KMS-11 (cell line): ENCODE measurements at regions not wholly inside any gene's neighbourhood (a gene's known extent, or its start where the extent isn't known, plus 50 kb on each side); places are given as distances from the start of the nearest gene placed in this dataset.

ENCODE experiments used
- H2AFZ ChIP-seq: fragments of 200-600 bp; sonication (generic); 2 replicates; pipeline ENCODE4 v1.6.1; 2016; ENCODE audit warnings: antibody characterized with exemption, mixed run types, low read depth
- H3K27ac ChIP-seq: fragments of 200-600 bp; sonication (generic); 2 replicates; pipeline ENCODE4 v1.6.1; 2016; ENCODE audit warnings: mild to moderate bottlenecking, mixed run types
- H3K27me3 ChIP-seq: fragments of 200-600 bp; sonication (generic); 2 replicates; pipeline ENCODE4 v1.6.1; 2017; ENCODE audit warnings: mild to moderate bottlenecking, low read depth, mixed run types, moderate library complexity; ENCODE audit not compliant: insufficient read depth
- H3K36me3 ChIP-seq: fragments of 200-600 bp; sonication (generic); 2 replicates; pipeline ENCODE4 v1.6.1; 2017; ENCODE audit warnings: mild to moderate bottlenecking, mixed run types; ENCODE audit not compliant: insufficient read depth
- H3K4me1 ChIP-seq: fragments of 200-600 bp; sonication (generic); 2 replicates; pipeline ENCODE4 v1.6.1; 2016; ENCODE audit warnings: mild to moderate bottlenecking, low read depth, mixed run types; ENCODE audit not compliant: poor library complexity, severe bottlenecking
- H3K4me2 ChIP-seq: fragments of 200-600 bp; sonication (generic); 2 replicates; pipeline ENCODE4 v1.7.0; 2016; ENCODE audit warnings: mild to moderate bottlenecking, mixed run types
- H3K4me3 ChIP-seq: fragments of 200-600 bp; sonication (generic); IDR thresholded peaks from 2 replicates; pipeline ENCODE4 v1.6.1; 2017; ENCODE audit warnings: low read depth, low read length, mixed read lengths; ENCODE audit not compliant: insufficient read depth
- H3K79me2 ChIP-seq: fragments of 200-600 bp; sonication (generic); 2 replicates; pipeline ENCODE4 v1.6.1; 2016; ENCODE audit warnings: low read depth, mixed run types; ENCODE audit not compliant: insufficient read depth
- H3K9ac ChIP-seq: fragments of 200-600 bp; sonication (generic); 2 replicates; pipeline ENCODE4 v1.6.1; 2016; ENCODE audit warnings: mild to moderate bottlenecking, mixed run types
- H4K20me1 ChIP-seq: fragments of 200-600 bp; sonication (generic); 2 replicates; pipeline ENCODE4 v1.6.1; 2016; ENCODE audit warnings: mild to moderate bottlenecking, mixed run types; ENCODE audit not compliant: insufficient read depth
- CTCF ChIP-seq: fragments of 200-600 bp; sonication (generic); conservative IDR thresholded peaks from 2 replicates; pipeline ENCODE4 v1.6.1; 2017; ENCODE audit warnings: low read depth, mild to moderate bottlenecking, antibody characterized with exemption, low read length, moderate library complexity, mixed read lengths

- Histone ChIP-seq H4K20me1 (no peaks in the 10 kb centered on the region), H2AFZ (no peak overlapping the region), H3K9ac (no peak overlapping the region), H3K4me3 (no peak overlapping the region), H3K4me2 (no peak overlapping the region), H3K36me3 (no peaks in the 10 kb centered on the region), H3K27me3 (no peaks in the 10 kb centered on the region), H3K79me2 (no peaks in the 10 kb centered on the region), H3K4me1 (no peaks in the 10 kb centered on the region), H3K27ac (no peak overlapping the region)
- TF ChIP-seq CTCF, result no peak
These were observed 263.5 kb downstream of the TMA16 start for GRCh38 chr4:163758032-163758431.

GRCh38 chr4:163762741-163763140 is 268.3 kb downstream of the TMA16 start:
- Histone ChIP-seq H3K4me2 (no peak overlapping the region), H3K36me3 (no peaks in the 10 kb centered on the region), H3K27ac (no peak overlapping the region), H3K79me2 (no peaks in the 10 kb centered on the region), H3K4me1 (no peaks in the 10 kb centered on the region), H3K27me3 (no peaks in the 10 kb centered on the region), H3K9ac (no peak overlapping the region), H2AFZ (no peak overlapping the region), H4K20me1 (no peaks in the 10 kb centered on the region), H3K4me3 (no peak overlapping the region)
- no peak for TF ChIP-seq CTCF

- Histone ChIP-seq H3K4me3 (no peak overlapping the region), H3K27me3 (no peaks in the 10 kb centered on the region), H2AFZ (no peak overlapping the region), H3K4me1 (no peaks in the 10 kb centered on the region), H3K79me2 (no peaks in the 10 kb centered on the region), H3K4me2 (no peak overlapping the region), H3K27ac (no peak overlapping the region), H4K20me1 (no peaks in the 10 kb centered on the region), H3K9ac (no peak overlapping the region), H3K36me3 (no peaks in the 10 kb centered on the region)
- no peak for TF ChIP-seq CTCF
These were observed 270.1 kb downstream of the TMA16 start for GRCh38 chr4:163764569-163764968.

- no peaks in the 10 kb centered on the region for H3K4me1 ChIP-seq
- no peaks in the 10 kb centered on the region for H3K79me2 ChIP-seq
- H3K4me3 ChIP-seq, result no peak overlapping the region
- H3K4me2 ChIP-seq, result no peak overlapping the region
- no peaks in the 10 kb centered on the region for H3K36me3 ChIP-seq
- H3K27ac ChIP-seq, result no peak overlapping the region
- no peak overlapping the region for H2AFZ ChIP-seq
- no peaks in the 10 kb centered on the region for H3K27me3 ChIP-seq
- TF ChIP-seq CTCF, result no peak
- no peaks in the 10 kb centered on the region for H4K20me1 ChIP-seq
- H3K9ac ChIP-seq, result no peak overlapping the region
These were observed 273.5 kb downstream of the TMA16 start for GRCh38 chr4:163768014-163768413.

- H3K4me2 ChIP-seq, result no peak overlapping the region
- H3K4me3 ChIP-seq, result no peak overlapping the region
- TF ChIP-seq CTCF, result no peak
- no peak overlapping the region for H3K27ac ChIP-seq
- H3K27me3 ChIP-seq, result no peaks in the 10 kb centered on the region
- H3K4me1 ChIP-seq, result no peaks in the 10 kb centered on the region
- H3K9ac ChIP-seq, result no peak overlapping the region
- H3K79me2 ChIP-seq, result no peaks in the 10 kb centered on the region
- H4K20me1 ChIP-seq, result no peaks in the 10 kb centered on the region
- H3K36me3 ChIP-seq, result no peaks in the 10 kb centered on the region
- H2AFZ ChIP-seq, result no peak overlapping the region
These were observed 277.7 kb downstream of the TMA16 start for GRCh38 chr4:163772238-163772637.
